HEK293 (cell line): ENCODE measurements at regions not wholly inside any gene's neighbourhood (a gene's known extent, or its start where the extent isn't known, plus 50 kb on each side); places are given as distances from the start of the nearest gene placed in this dataset.

Source experiments
- CTCF ChIA-PET: fragments of 350-600 bp; formaldehyde crosslinking; extraction: SDS; loops from one replicate; lab custom pipeline; 2021; ENCODE audit warnings: antibody characterized with exemption; lab: Yijun Ruan, JAX
- POLR2A ChIA-PET: fragments of 300-600 bp; formaldehyde crosslinking; extraction: SDS; loops from one replicate; lab custom pipeline; 2020; ENCODE audit warnings: antibody characterized with exemption, inconsistent platforms; lab: Yijun Ruan, JAX
- H3K27ac ChIP-seq: fragments of 200-500 bp; sonication (Bioruptor generic); 2 replicates; pipeline ENCODE4 v1.5.1; 2014; ENCODE audit warnings: low read depth, low read length, control low read depth, inconsistent platforms; ENCODE audit errors: extremely low read depth
- H3K36me3 ChIP-seq, 2 experiments: fragments of 200-500 bp in 1 of 2; sonication (Bioruptor generic) in 1 of 2; 1 replicate in 1 of 2; 2 replicates in 1 of 2; pipeline ENCODE4 v1.5.1; 2014 to 2017; ENCODE audit warnings: inconsistent platforms in 2 of 2, low read length in 2 of 2; ENCODE audit not compliant: control insufficient read depth in 2 of 2, insufficient read depth in 1 of 2
- H3K4me1 ChIP-seq: fragments of 200-500 bp; sonication (Bioruptor generic); 2 replicates; pipeline ENCODE4 v1.5.1; 2014; ENCODE audit warnings: mild to moderate bottlenecking, low read length, inconsistent platforms; ENCODE audit not compliant: control insufficient read depth, insufficient read depth
- H3K4me3 ChIP-seq: 2 replicates; pipeline ENCODE4 v1.5.1; 2011; ENCODE audit warnings: low read depth, mild to moderate bottlenecking, control low read depth, low read length, moderate library complexity
- H3K9me3 ChIP-seq: fragments of 200-500 bp; sonication (Bioruptor generic); 2 replicates; pipeline ENCODE4 v1.5.1; 2014; ENCODE audit warnings: low read depth, low read length, inconsistent platforms; ENCODE audit not compliant: control insufficient read depth, insufficient read depth
- AEBP2 ChIP-seq: fragments of 450-650 bp; formaldehyde crosslinking; IDR thresholded peaks from 2 replicates; pipeline ENCODE4 v1.5.1; 2016; ENCODE audit warnings: missing biosample characterization, missing genetic modification characterization, borderline replicate concordance
- BCL11A ChIP-seq: fragments of 450-650 bp; formaldehyde crosslinking; IDR thresholded peaks from 2 replicates; pipeline ENCODE4 v1.5.1; 2016; ENCODE audit warnings: low read depth, missing biosample characterization, missing genetic modification characterization
- CTCF ChIP-seq: fragments of 450-650 bp; formaldehyde crosslinking; IDR thresholded peaks from 2 replicates; pipeline ENCODE4 v1.5.1; 2016; ENCODE audit warnings: missing biosample characterization, missing genetic modification characterization
- EGR2 ChIP-seq: fragments of 450-650 bp; formaldehyde crosslinking; IDR thresholded peaks from 2 replicates; pipeline ENCODE4 v1.5.1; 2016; ENCODE audit warnings: low read depth, missing biosample characterization, missing genetic modification characterization
- GLI2 ChIP-seq: fragments of 450-650 bp; formaldehyde crosslinking; IDR thresholded peaks from 2 replicates; pipeline ENCODE4; 2017; ENCODE audit warnings: missing biosample characterization, missing genetic modification characterization, low read depth, borderline replicate concordance
- HOXD13 ChIP-seq: sonication (generic); formaldehyde crosslinking; IDR thresholded peaks from 2 replicates; pipeline ENCODE4 v1.8.0; 2022; ENCODE audit warnings: missing genetic modification reagents, borderline replicate concordance
- MEIS1 ChIP-seq: sonication (generic); formaldehyde crosslinking; IDR thresholded peaks from 2 replicates; pipeline ENCODE4 v1.8.1; 2022; ENCODE audit warnings: missing genetic modification reagents, mild to moderate bottlenecking, borderline replicate concordance
- PRDM1 ChIP-seq: fragments of 450-650 bp; formaldehyde crosslinking; IDR thresholded peaks from 2 replicates; pipeline ENCODE4; 2016; ENCODE audit warnings: missing biosample characterization, missing genetic modification characterization
- ZBTB44 ChIP-seq: fragments of 450-650 bp; IDR thresholded peaks from 2 replicates; pipeline ENCODE4 v1.5.1; 2018; ENCODE audit warnings: missing biosample characterization, mild to moderate bottlenecking, missing genetic modification characterization
- ZBTB7A ChIP-seq: fragments of 450-650 bp; formaldehyde crosslinking; IDR thresholded peaks from 2 replicates; pipeline ENCODE4 v1.5.1; 2016; ENCODE audit warnings: low read depth, missing biosample characterization, missing genetic modification characterization
- ZEB2 ChIP-seq: fragments of 450-650 bp; formaldehyde crosslinking; IDR thresholded peaks from 2 replicates; pipeline ENCODE4 v1.5.1; 2016; ENCODE audit warnings: missing biosample characterization, missing genetic modification characterization
- ZFP41 ChIP-seq: fragments of 450-650 bp; formaldehyde crosslinking; IDR thresholded peaks from 2 replicates; pipeline ENCODE4 v1.5.1; 2016; ENCODE audit warnings: missing biosample characterization, missing genetic modification characterization, borderline replicate concordance
- ZFP69B ChIP-seq: fragments of 450-650 bp; formaldehyde crosslinking; IDR thresholded peaks from 2 replicates; pipeline ENCODE4 v1.5.1; 2016; ENCODE audit warnings: missing biosample characterization, missing genetic modification characterization
- ZNF132 ChIP-seq: fragments of 450-650 bp; formaldehyde crosslinking; IDR thresholded peaks from 2 replicates; pipeline ENCODE4 v1.5.1; 2017; ENCODE audit warnings: missing biosample characterization, missing genetic modification characterization, borderline replicate concordance
- ZNF157 ChIP-seq: fragments of 450-650 bp; formaldehyde crosslinking; IDR thresholded peaks from 2 replicates; pipeline ENCODE4 v1.5.1; 2016; ENCODE audit warnings: missing biosample characterization, missing genetic modification characterization
- ZNF221 ChIP-seq: fragments of 450-650 bp; formaldehyde crosslinking; IDR thresholded peaks from 2 replicates; pipeline ENCODE4 v1.5.1; 2017; ENCODE audit warnings: missing biosample characterization, missing genetic modification characterization, borderline replicate concordance
- ZNF23 ChIP-seq: fragments of 450-650 bp; formaldehyde crosslinking; IDR thresholded peaks from 2 replicates; pipeline ENCODE4 v1.5.1; 2016; ENCODE audit warnings: missing biosample characterization, missing genetic modification characterization, borderline replicate concordance
- ZNF274 ChIP-seq, 2 experiments: fragments of 200-500 bp in 1 of 2; fragments of 450-650 bp in 1 of 2; sonication (Bioruptor generic) in 1 of 2; formaldehyde crosslinking in 1 of 2; IDR thresholded peaks; 2 replicates each; pipeline versions ENCODE4 v1.5.1 to v1.6.1; 2014 to 2016; ENCODE audit warnings: borderline replicate concordance in 1 of 2, inconsistent platforms in 1 of 2, low read length in 1 of 2, missing biosample characterization in 1 of 2, missing genetic modification characterization in 1 of 2
- ZNF280C ChIP-seq: fragments of 450-650 bp; formaldehyde crosslinking; IDR thresholded peaks from 2 replicates; pipeline ENCODE4 v1.5.1; 2016; ENCODE audit warnings: missing biosample characterization, missing genetic modification characterization
- ZNF324 ChIP-seq: fragments of 450-650 bp; formaldehyde crosslinking; IDR thresholded peaks from 2 replicates; pipeline ENCODE4 v1.5.1; 2016; ENCODE audit warnings: missing biosample characterization, missing genetic modification characterization
- ZNF404 ChIP-seq: fragments of 450-650 bp; formaldehyde crosslinking; IDR thresholded peaks from 2 replicates; pipeline ENCODE4 v1.5.1; 2017; ENCODE audit warnings: missing biosample characterization, missing genetic modification characterization
- ZNF510 ChIP-seq: fragments of 450-650 bp; formaldehyde crosslinking; IDR thresholded peaks from 2 replicates; pipeline ENCODE4 v1.5.1; 2018; ENCODE audit warnings: mild to moderate bottlenecking, missing genetic modification characterization, missing biosample characterization; ENCODE audit not compliant: insufficient replicate concordance
- ZNF548 ChIP-seq: fragments of 450-650 bp; formaldehyde crosslinking; IDR thresholded peaks from 2 replicates; pipeline ENCODE4 v1.5.1; 2016; ENCODE audit warnings: missing biosample characterization, missing genetic modification characterization
- ZNF747 ChIP-seq: fragments of 450-650 bp; formaldehyde crosslinking; IDR thresholded peaks from 2 replicates; pipeline ENCODE4 v1.5.1; 2016; ENCODE audit warnings: missing biosample characterization, missing genetic modification characterization
- ZNF791 ChIP-seq: fragments of 450-650 bp; formaldehyde crosslinking; IDR thresholded peaks from 2 replicates; pipeline ENCODE4 v1.5.1; 2016; ENCODE audit warnings: missing biosample characterization, missing genetic modification characterization
- ZNF837 ChIP-seq: fragments of 450-650 bp; formaldehyde crosslinking; IDR thresholded peaks from 2 replicates; pipeline ENCODE4 v1.5.1; 2016; ENCODE audit warnings: missing biosample characterization, missing genetic modification characterization

GRCh38 chr6:137601471-137601870 lies 107.3 kb upstream of the OLIG3 start (continued):
- TF ChIP-seq GLI2 (tag by site-specific recombination): no peak
- TF ChIP-seq ZNF23: no peak
- no peak for TF ChIP-seq HOXD13 (CRISPR knock-in tag)
- TF ChIP-seq AEBP2 (tag by site-specific recombination): no peak
- TF ChIP-seq ZNF404: no peak
- no peak for TF ChIP-seq ZNF548 (tag by site-specific recombination)
- no peak for TF ChIP-seq EGR2 (tag by site-specific recombination)
- TF ChIP-seq ZNF280C (tag by site-specific recombination): no peak
- TF ChIP-seq ZNF747 (tag by site-specific recombination): no peak
- no peak for TF ChIP-seq ZNF791 (tag by site-specific recombination)

GRCh38 chr6:137602313-137603197 lies 108.4 kb upstream of the OLIG3 start:
- CTCF ChIA-PET: interaction anchor here (3.1 kb wide), 1 partner anchor 12 kb away, joined by 11 read pairs; no protein-coding TSS in a partner anchor
- H3K27ac ChIP-seq: no peak overlapping the region
- TF ChIP-seq ZNF324 (tag by site-specific recombination) (no peak), ZNF837 (tag by site-specific recombination) (no peak), ZFP41 (tag by site-specific recombination) (no peak), ZEB2 (no peak), ZBTB7A (no peak), ZNF132 (tag by site-specific recombination) (no peak), ZNF221 (tag by site-specific recombination) (no peak), ZNF274 (IDR thresholded peaks at IDR 0.05; ENCODE audit: low read length) (no peak), ZNF274 (tag by site-specific recombination; IDR thresholded peaks at IDR 0.05; ENCODE audit: borderline replicate concordance) (no peak), BCL11A (tag by site-specific recombination) (no peak), PRDM1 (tag by site-specific recombination) (no peak), EGR2 (tag by site-specific recombination) (no peak), CTCF (tag by site-specific recombination) (no peak), ZNF510 (tag by site-specific recombination) (no peak), ZBTB44 (tag by site-specific recombination) (no peak), ZNF157 (tag by site-specific recombination) (no peak), ZFP69B (no peak), MEIS1 (CRISPR knock-in tag) (no peak)

More at GRCh38 chr6:137602313-137603197, 108.4 kb upstream of the OLIG3 start:
- H3K36me3 ChIP-seq: no peaks in the 10 kb centered on the region
- no peaks in the 10 kb centered on the region for H3K9me3 ChIP-seq
- peaks cover 9% of the 10 kb centered on the region for H3K4me1 ChIP-seq
- POLR2A ChIA-PET: no interaction called here
- no peak overlapping the region for H3K4me3 ChIP-seq
